ENCODE measurements at regions not wholly inside any gene's neighbourhood (a gene's known extent, or its start where the extent isn't known, plus 50 kb on each side); places are given as distances from the start of the nearest gene placed in this dataset.

- H3K9me2 ChIP-seq (replicated peaks; ENCODE audit: insufficient read depth) = no peaks in the 10 kb centered on the region
- no peaks in the 10 kb centered on the region for H3K36me3 ChIP-seq (replicated peaks; ENCODE audit: insufficient read depth, low read depth)
- H3K9me3 ChIP-seq (ENCODE audit: low read depth) = no peaks in the 10 kb centered on the region
- H3K4me2 ChIP-seq = no peak overlapping the region
- H3K4me3 ChIP-seq = no peak overlapping the region
- H3K4me1 ChIP-seq (ENCODE audit: insufficient read depth) = peaks cover 5% of the 10 kb centered on the region
- no peak overlapping the region for H2AFZ ChIP-seq
- no peak for DNase-seq (ENCODE audit: low spot score)
- H4K20me1 ChIP-seq (ENCODE audit: insufficient read depth, poor library complexity, severe bottlenecking) = no peaks in the 10 kb centered on the region
- no peak for TF ChIP-seq CTCF (IDR thresholded peaks at IDR 0.05; ENCODE audit: poor library complexity)
- no peak for TF ChIP-seq EZH2phosphoT487 (IDR thresholded peaks at IDR 0.05; ENCODE audit: low read depth, severe bottlenecking, unreplicated experiment)
- TF ChIP-seq EZH2 (IDR thresholded peaks at IDR 0.05; ENCODE audit: borderline replicate concordance) = no peak
- H3K27me3 ChIP-seq = no peaks in the 10 kb centered on the region
- 68% methylated on average over 5 of the region's 5 CpGs for WGBS (ENCODE audit: low lambda C conversion rate, missing lambda C conversion rate)
- no peaks in the 10 kb centered on the region for H3K79me2 ChIP-seq
- H3K27ac ChIP-seq = no peak overlapping the region
These were observed 487.6 kb downstream of the COG6 start for GRCh38 chr13:40143106-40143505.

- TF ChIP-seq CTCF (IDR thresholded peaks at IDR 0.05; ENCODE audit: poor library complexity) = no peak
- TF ChIP-seq EZH2 (IDR thresholded peaks at IDR 0.05; ENCODE audit: borderline replicate concordance) = no peak
- TF ChIP-seq EZH2phosphoT487 (IDR thresholded peaks at IDR 0.05; ENCODE audit: low read depth, severe bottlenecking, unreplicated experiment) = no peak
- H3K9me3 ChIP-seq (ENCODE audit: low read depth) = no peaks in the 10 kb centered on the region
- H3K4me2 ChIP-seq = no peak overlapping the region
- WGBS (ENCODE audit: low lambda C conversion rate, missing lambda C conversion rate) = 96% methylated on average over 6 of the region's 6 CpGs
- no peaks in the 10 kb centered on the region for H4K20me1 ChIP-seq (ENCODE audit: insufficient read depth, poor library complexity, severe bottlenecking)
- no peaks in the 10 kb centered on the region for H3K27me3 ChIP-seq
- DNase-seq (ENCODE audit: low spot score) = no peak
- H2AFZ ChIP-seq = no peak overlapping the region
- peaks cover 5% of the 10 kb centered on the region for H3K4me1 ChIP-seq (ENCODE audit: insufficient read depth)
- H3K36me3 ChIP-seq (replicated peaks; ENCODE audit: insufficient read depth, low read depth) = no peaks in the 10 kb centered on the region
- H3K9me2 ChIP-seq (replicated peaks; ENCODE audit: insufficient read depth) = no peaks in the 10 kb centered on the region
- H3K79me2 ChIP-seq = no peaks in the 10 kb centered on the region
- H3K27ac ChIP-seq = no peak overlapping the region
- no peak overlapping the region for H3K4me3 ChIP-seq
These were observed 488.1 kb downstream of the COG6 start for GRCh38 chr13:40143559-40143958.

DNA sequence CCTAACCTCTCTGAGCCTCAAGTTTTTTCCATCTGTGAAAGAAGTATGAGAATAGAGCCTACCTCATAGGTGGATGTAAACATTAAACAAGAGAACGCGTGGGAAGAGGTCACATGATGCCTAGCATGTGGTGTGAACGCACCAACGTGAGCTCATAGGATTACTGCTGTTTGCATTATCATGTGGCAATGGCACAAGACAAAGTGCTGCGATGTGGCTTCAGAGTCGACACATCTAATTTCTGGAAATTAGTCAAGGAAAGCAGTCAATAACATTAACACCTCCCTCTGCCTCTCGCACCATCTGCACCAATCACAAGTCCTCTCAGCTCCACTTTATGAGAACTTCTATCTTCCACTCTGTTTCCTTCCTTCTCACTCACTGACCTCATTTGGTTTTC lies 489.7 kb downstream of the COG6 start:
- Histone ChIP-seq H3K4me1 (ENCODE audit: insufficient read depth) (peaks cover 5% of the 10 kb centered on the region), H3K9me2 (replicated peaks; ENCODE audit: insufficient read depth) (no peaks in the 10 kb centered on the region), H3K36me3 (replicated peaks; ENCODE audit: insufficient read depth, low read depth) (no peaks in the 10 kb centered on the region), H3K27ac (no peak overlapping the region), H4K20me1 (ENCODE audit: insufficient read depth, poor library complexity, severe bottlenecking) (no peaks in the 10 kb centered on the region), H2AFZ (no peak overlapping the region), H3K9me3 (ENCODE audit: low read depth) (no peaks in the 10 kb centered on the region), H3K4me2 (no peak overlapping the region), H3K79me2 (no peaks in the 10 kb centered on the region), H3K4me3 (no peak overlapping the region), H3K27me3 (no peaks in the 10 kb centered on the region)
- WGBS (ENCODE audit: low lambda C conversion rate, missing lambda C conversion rate) = 89% methylated on average over 7 of the region's 7 CpGs
- DNase-seq (ENCODE audit: low spot score) = no peak
- TF ChIP-seq CTCF (IDR thresholded peaks at IDR 0.05; ENCODE audit: poor library complexity) = no peak
- TF ChIP-seq EZH2 (IDR thresholded peaks at IDR 0.05; ENCODE audit: borderline replicate concordance) = no peak
- no peak for TF ChIP-seq EZH2phosphoT487 (IDR thresholded peaks at IDR 0.05; ENCODE audit: low read depth, severe bottlenecking, unreplicated experiment)

DNA sequence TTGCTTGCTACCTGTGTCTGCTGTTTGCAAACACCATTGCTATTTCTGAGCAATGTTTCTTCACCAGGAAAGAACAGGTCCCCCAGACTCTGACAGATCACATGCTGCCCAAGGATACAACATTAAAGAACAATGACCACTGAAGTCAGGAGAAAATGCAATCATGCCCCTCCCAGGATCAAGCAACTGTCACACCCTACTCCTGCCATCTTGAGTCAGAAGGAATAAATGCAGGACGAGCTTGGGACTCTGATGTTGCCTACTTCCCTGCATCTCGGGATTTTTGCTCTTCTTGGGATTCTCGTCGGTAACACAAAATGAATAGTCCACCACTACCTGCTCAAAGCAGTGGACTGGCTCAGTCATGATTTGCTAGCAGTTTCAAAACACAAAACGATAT lies 490.6 kb downstream of the COG6 start:
- Histone ChIP-seq H2AFZ (no peak overlapping the region), H3K4me2 (no peak overlapping the region), H3K79me2 (no peaks in the 10 kb centered on the region), H3K4me3 (no peak overlapping the region), H3K9me2 (replicated peaks; ENCODE audit: insufficient read depth) (no peaks in the 10 kb centered on the region), H3K36me3 (replicated peaks; ENCODE audit: insufficient read depth, low read depth) (no peaks in the 10 kb centered on the region), H3K4me1 (ENCODE audit: insufficient read depth) (peaks cover 5% of the 10 kb centered on the region), H3K27me3 (no peaks in the 10 kb centered on the region), H3K9me3 (ENCODE audit: low read depth) (no peaks in the 10 kb centered on the region), H4K20me1 (ENCODE audit: insufficient read depth, poor library complexity, severe bottlenecking) (no peaks in the 10 kb centered on the region), H3K27ac (no peak overlapping the region)
- TF ChIP-seq CTCF (IDR thresholded peaks at IDR 0.05; ENCODE audit: poor library complexity) = no peak
- TF ChIP-seq EZH2phosphoT487 (IDR thresholded peaks at IDR 0.05; ENCODE audit: low read depth, severe bottlenecking, unreplicated experiment) = no peak
- no peak for TF ChIP-seq EZH2 (IDR thresholded peaks at IDR 0.05; ENCODE audit: borderline replicate concordance)
- no peak for DNase-seq (ENCODE audit: low spot score)
- WGBS (ENCODE audit: low lambda C conversion rate, missing lambda C conversion rate) = 83% methylated on average over 5 of the region's 5 CpGs
